ENCODE measurements at regions not wholly inside any gene's neighbourhood (a gene's known extent, or its start where the extent isn't known, plus 50 kb on each side); places are given as distances from the start of the nearest gene placed in this dataset.

- TF ChIP-seq EZH2 (IDR thresholded peaks at IDR 0.05; ENCODE audit: borderline replicate concordance, low read length), result no peak
- no peak for TF ChIP-seq CTCF (IDR thresholded peaks at IDR 0.05; ENCODE audit: low read length)
- Histone ChIP-seq H4K20me1 (ENCODE audit: insufficient read depth, low read length) (no peaks in the 10 kb centered on the region), H3F3A (ENCODE audit: insufficient read depth, low read length) (no peaks in the 10 kb centered on the region), H3K4me3 (ENCODE audit: low read depth, low read length, poor library complexity, severe bottlenecking) (no peak overlapping the region), H2AFZ (ENCODE audit: low read length) (no peak overlapping the region), H3K36me3 (ENCODE audit: insufficient read depth, low read length) (no peaks in the 10 kb centered on the region), H3K9me3 (ENCODE audit: low read length) (no peaks in the 10 kb centered on the region), H3K9me2 (ENCODE audit: low read depth, low read length) (no peaks in the 10 kb centered on the region), H3K79me2 (ENCODE audit: insufficient read depth, low read length) (no peaks in the 10 kb centered on the region), H3K4me2 (ENCODE audit: low read length) (no peak overlapping the region), H3K4me1 (ENCODE audit: insufficient read depth, low read length, severe bottlenecking) (no peaks in the 10 kb centered on the region), H3K9ac (ENCODE audit: low read length) (no peak overlapping the region), H3K27me3 (ENCODE audit: insufficient read depth, low read length) (peaks cover 14% of the 10 kb centered on the region; the same call in 1 of the 2 replicates), H3K27ac (ENCODE audit: low read depth, low read length, poor library complexity, severe bottlenecking) (no peak overlapping the region)
These were observed 79.5 kb upstream of the LEP start for GRCh38 chr7:128161466-128162125.

DNA sequence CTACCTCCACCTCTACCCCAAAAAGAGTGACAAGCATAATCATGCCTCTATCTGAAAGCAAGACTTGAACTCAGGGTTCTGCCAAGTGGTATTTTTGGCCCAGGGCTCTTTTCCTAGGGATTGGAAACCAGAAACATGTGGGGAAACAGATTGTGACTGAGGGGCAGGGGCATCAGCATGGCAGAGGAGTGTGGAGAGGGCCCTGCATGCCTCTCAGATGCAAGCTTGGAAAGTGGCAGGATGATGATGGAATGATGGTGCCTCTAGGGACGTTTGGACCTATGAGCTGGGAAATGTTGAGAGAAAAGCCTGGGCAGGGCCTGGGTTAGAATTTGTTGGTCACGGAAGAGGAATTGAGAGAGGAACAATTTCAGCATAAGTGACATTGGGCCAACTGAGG lies 78.4 kb upstream of the LEP start:
- H3K9me3 ChIP-seq (ENCODE audit: low read length), result no peaks in the 10 kb centered on the region
- H3K9ac ChIP-seq (ENCODE audit: low read length), result no peak overlapping the region
- H3F3A ChIP-seq (ENCODE audit: insufficient read depth, low read length), result no peaks in the 10 kb centered on the region
- H3K79me2 ChIP-seq (ENCODE audit: insufficient read depth, low read length), result no peaks in the 10 kb centered on the region
- H3K27me3 ChIP-seq (ENCODE audit: insufficient read depth, low read length), result peaks cover 9% of the 10 kb centered on the region; the same call in 1 of the 2 replicates
- TF ChIP-seq EZH2 (IDR thresholded peaks at IDR 0.05; ENCODE audit: borderline replicate concordance, low read length) (no peak), CTCF (IDR thresholded peaks at IDR 0.05; ENCODE audit: low read length) (no peak)
- no peaks in the 10 kb centered on the region for H4K20me1 ChIP-seq (ENCODE audit: insufficient read depth, low read length)
- H3K4me1 ChIP-seq (ENCODE audit: insufficient read depth, low read length, severe bottlenecking), result peaks cover 6% of the 10 kb centered on the region
- no peak overlapping the region for H3K4me3 ChIP-seq (ENCODE audit: low read depth, low read length, poor library complexity, severe bottlenecking)
- no peak overlapping the region for H2AFZ ChIP-seq (ENCODE audit: low read length)
- no peaks in the 10 kb centered on the region for H3K9me2 ChIP-seq (ENCODE audit: low read depth, low read length)
- H3K27ac ChIP-seq (ENCODE audit: low read depth, low read length, poor library complexity, severe bottlenecking), result no peak overlapping the region
- no peaks in the 10 kb centered on the region for H3K36me3 ChIP-seq (ENCODE audit: insufficient read depth, low read length)
- H3K4me2 ChIP-seq (ENCODE audit: low read length), result no peak overlapping the region

GRCh38 chr7:128163473-128163872 lies 77.6 kb upstream of the LEP start:
- H3K4me3 ChIP-seq (ENCODE audit: low read depth, low read length, poor library complexity, severe bottlenecking), result no peak overlapping the region
- no peaks in the 10 kb centered on the region for H3F3A ChIP-seq (ENCODE audit: insufficient read depth, low read length)
- no peaks in the 10 kb centered on the region for H4K20me1 ChIP-seq (ENCODE audit: insufficient read depth, low read length)
- no peaks in the 10 kb centered on the region for H3K9me2 ChIP-seq (ENCODE audit: low read depth, low read length)
- peaks cover 14% of the 10 kb centered on the region; the same call in 1 of the 2 replicates for H3K27me3 ChIP-seq (ENCODE audit: insufficient read depth, low read length)
- peaks cover 6% of the 10 kb centered on the region for H3K4me1 ChIP-seq (ENCODE audit: insufficient read depth, low read length, severe bottlenecking)
- H3K9me3 ChIP-seq (ENCODE audit: low read length), result no peaks in the 10 kb centered on the region
- H3K79me2 ChIP-seq (ENCODE audit: insufficient read depth, low read length), result no peaks in the 10 kb centered on the region
- no peak for TF ChIP-seq CTCF (IDR thresholded peaks at IDR 0.05; ENCODE audit: low read length)
- no peak for TF ChIP-seq EZH2 (IDR thresholded peaks at IDR 0.05; ENCODE audit: borderline replicate concordance, low read length)
- H2AFZ ChIP-seq (ENCODE audit: low read length), result no peak overlapping the region
- H3K4me2 ChIP-seq (ENCODE audit: low read length), result no peak overlapping the region
- H3K27ac ChIP-seq (ENCODE audit: low read depth, low read length, poor library complexity, severe bottlenecking), result no peak overlapping the region
- no peak overlapping the region for H3K9ac ChIP-seq (ENCODE audit: low read length)
- H3K36me3 ChIP-seq (ENCODE audit: insufficient read depth, low read length), result no peaks in the 10 kb centered on the region

Data from OCI-LY1 (cell line).